Skin of body (tissue), 1 donor: ENCODE measurements at regions not wholly inside any gene's neighbourhood (a gene's known extent, or its start where the extent isn't known, plus 50 kb on each side); places are given as distances from the start of the nearest gene placed in this dataset.
"Not testable (repeated sequence)": the region's sequence is repeated elsewhere in the genome, so short reads cannot be mapped to it uniquely, and the experiment has no call there.

Experiments used
- DNase-seq: peaks from one replicate; lab custom pipeline; 2025; lab: John Stamatoyannopoulos, UW

GRCh38 chr1:58968360-58968952, 184.6 kb upstream of the JUN start:
- peak; percentile 52 for DNase-seq

- DNase-seq: not testable (repeated sequence)
Measured at GRCh38 chr1:58969176-58969575, 185.3 kb upstream of the JUN start.

GRCh38 chr1:58971629-58972140, 187.8 kb upstream of the JUN start:
- no peak for DNase-seq

- DNase-seq: no peak
Measured at GRCh38 chr1:58975888-58976287, 192.0 kb upstream of the JUN start.

- no peak for DNase-seq
Measured at GRCh38 chr1:58976294-58976693, 192.4 kb upstream of the JUN start.

- no peak for DNase-seq
Measured at GRCh38 chr1:58977598-58977997, 193.8 kb upstream of the JUN start.

GRCh38 chr1:58978096-58978495, 194.2 kb upstream of the JUN start:
- DNase-seq: no peak

- DNase-seq: no peak
Measured at GRCh38 chr1:58979086-58979485, 195.2 kb upstream of the JUN start.

- no peak for DNase-seq
Measured at GRCh38 chr1:58979677-58980076, 195.8 kb upstream of the JUN start.

- no peak for DNase-seq
Measured at GRCh38 chr1:58981392-58981791, 197.5 kb upstream of the JUN start.

GRCh38 chr1:58982259-58982998, 198.6 kb upstream of the JUN start:
- no peak for DNase-seq

- DNase-seq: peak; percentile 54
Measured at GRCh38 chr1:58983162-58983561, 199.3 kb upstream of the JUN start.

GRCh38 chr1:58983633-58984245, 199.9 kb upstream of the JUN start:
- DNase-seq: peak; percentile 54

GRCh38 chr1:58986996-58987767, 203.3 kb upstream of the JUN start:
- DNase-seq: no peak

- no peak for DNase-seq
Measured at GRCh38 chr1:58988752-58989151, 204.9 kb upstream of the JUN start.

GRCh38 chr1:58989845-58990244, 206.0 kb upstream of the JUN start:
- no peak for DNase-seq

- DNase-seq: no peak
Measured at GRCh38 chr1:58991305-58991704, 207.5 kb upstream of the JUN start.

GRCh38 chr1:58992643-58993042, 208.8 kb upstream of the JUN start:
- DNase-seq: no peak

GRCh38 chr1:58993403-58993802, 209.6 kb upstream of the JUN start:
- no peak for DNase-seq

- DNase-seq: peak; percentile 13
Measured at GRCh38 chr1:58994664-58995063, 210.8 kb upstream of the JUN start.

GRCh38 chr1:58996341-58997059, 212.7 kb upstream of the JUN start:
- DNase-seq: no peak
